T-helper 22 cell (primary cell): ENCODE measurements at regions not wholly inside any gene's neighbourhood (a gene's known extent, or its start where the extent isn't known, plus 50 kb on each side); places are given as distances from the start of the nearest gene placed in this dataset.

Experiments used
- DNase-seq: peaks from one replicate; pipeline ENCODE4 v3.0.0-alpha.2; 2020; ENCODE audit warnings: low read depth

DNA sequence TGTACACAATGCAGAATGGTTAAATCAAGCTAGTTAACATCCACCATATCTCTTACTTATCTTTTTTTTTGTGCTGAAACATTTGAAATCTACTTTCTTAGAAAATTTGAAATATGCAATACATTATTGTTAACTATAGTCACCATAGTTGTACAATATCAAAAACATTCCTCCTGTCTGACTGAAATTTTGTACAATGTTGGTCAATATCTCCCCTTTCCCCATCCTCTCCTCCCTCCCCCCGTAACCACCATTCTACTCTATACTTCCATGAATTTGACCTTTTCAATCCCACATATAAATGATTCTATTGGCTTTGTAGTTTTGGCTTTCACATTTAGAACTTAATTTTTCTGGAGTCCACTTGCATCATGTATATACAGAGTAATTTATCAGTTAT, 63.5 kb upstream of the DCD start:
- DNase-seq: no peak

DNA sequence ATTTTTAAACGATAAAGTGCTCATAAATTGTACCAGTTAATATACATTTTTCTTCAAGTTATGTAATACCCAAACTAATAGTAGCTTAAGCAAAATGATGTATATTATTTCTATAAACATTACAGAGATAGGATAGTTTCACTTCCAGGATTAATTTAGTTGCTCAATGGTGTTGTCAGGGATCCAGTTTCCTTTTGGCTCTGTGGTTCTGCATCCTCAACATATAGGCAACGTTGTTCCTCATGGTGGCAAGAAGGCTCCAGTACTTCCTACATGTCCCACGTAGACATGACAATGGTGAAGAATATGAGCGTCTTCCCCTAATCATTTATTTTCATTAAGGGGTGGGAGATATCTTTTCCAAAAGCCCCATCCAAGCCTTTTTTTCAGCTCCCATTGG, 60.7 kb upstream of the DCD start:
- DNase-seq: no peak

DNA sequence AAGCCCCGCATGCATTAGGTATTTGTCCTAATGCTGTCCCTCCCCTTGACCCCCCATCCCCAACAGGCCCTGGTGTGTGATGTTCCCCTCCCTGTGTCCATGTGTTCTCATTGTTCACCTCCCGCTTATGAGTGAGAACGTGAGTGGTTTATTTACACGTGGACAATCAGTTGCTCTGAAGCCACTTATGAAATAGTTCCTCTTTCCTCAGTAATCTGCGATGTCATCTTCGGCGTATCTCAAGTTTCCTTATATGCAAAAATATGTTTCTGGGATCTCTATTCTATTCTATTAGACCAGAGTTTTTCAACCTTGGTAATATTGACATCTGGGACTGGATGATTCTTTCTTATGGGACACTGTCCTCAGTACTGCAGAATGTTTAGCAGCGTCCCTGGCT, 56.0 kb upstream of the DCD start:
- DNase-seq: no peak

DNA sequence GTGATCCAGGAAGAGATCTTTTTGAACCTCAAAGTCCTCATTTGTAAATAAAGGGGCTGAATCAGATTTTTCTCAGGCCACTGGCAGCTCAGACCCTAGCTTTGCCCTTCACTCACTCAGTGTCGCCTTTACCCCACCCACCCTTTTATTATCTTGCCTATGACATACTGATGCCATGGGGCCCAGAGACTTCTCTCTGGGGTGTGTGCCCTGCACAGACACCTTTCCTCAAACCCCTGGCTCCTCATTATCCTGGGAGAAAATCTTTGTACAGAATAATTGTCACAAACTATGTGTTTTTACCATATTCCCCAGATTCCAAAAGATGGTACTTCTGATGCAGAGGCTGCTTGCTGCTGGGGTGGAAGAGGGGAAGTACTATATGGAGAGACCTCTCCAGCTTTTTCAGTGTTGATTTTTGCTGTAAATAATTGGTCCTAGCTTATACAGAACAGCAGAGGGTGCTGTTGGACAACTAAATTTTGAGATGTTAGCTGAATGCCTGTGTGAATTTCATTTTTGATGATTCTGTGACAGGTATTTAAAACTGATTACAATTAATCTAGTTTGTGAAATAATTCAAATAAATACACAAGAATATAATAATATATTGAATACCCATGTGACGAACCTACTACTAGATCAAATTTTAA, 53.9 kb upstream of the DCD start:
- no peak for DNase-seq

DNA sequence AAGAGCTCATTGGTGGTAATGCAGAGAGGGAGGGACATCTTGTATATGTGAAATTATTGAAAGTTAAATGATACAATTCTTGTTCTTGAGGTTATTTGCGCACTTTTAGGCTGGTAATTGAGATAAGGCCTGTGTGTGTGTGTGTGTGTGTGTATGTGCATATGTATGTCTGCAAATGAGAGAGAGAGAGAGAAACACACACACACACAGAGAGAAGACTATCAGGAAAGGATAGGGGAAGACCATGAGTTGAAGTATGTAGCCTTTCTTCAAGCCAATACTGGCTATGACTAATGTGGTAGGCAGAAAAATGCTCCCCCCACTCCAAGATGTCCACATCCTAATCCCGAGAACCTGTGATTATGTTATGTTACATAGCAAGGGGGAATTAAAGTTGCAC, 52.7 kb upstream of the DCD start:
- DNase-seq: no peak

DNA sequence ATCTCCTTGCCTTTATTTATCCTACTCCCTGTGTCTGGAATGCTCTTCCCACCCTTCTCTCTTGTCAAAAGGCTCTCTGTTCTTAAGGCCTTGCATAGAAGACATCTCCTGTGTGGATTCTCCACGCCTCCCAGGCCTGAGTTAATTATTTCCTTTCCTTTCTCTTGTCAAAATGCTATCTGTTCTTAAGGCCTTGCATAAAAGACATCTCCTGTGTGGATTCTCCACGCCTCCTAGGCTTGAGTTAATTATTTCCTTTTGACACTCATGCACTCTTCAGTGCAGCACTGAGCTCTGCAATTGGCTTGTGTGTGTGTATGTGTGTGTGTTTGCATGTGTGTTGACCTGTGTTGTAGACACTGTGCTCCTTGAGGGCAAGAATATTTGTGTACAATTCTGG, 52.1 kb upstream of the DCD start:
- DNase-seq: no peak
